K562 (cell line): ENCODE measurements at regions not wholly inside any gene's neighbourhood (a gene's known extent, or its start where the extent isn't known, plus 50 kb on each side); places are given as distances from the start of the nearest gene placed in this dataset.

Experiments used
- ATAC-seq: fragments of 200-7000 bp; cut with Tn5 transposase; 3 replicates; pipeline ENCODE4 v1.9.1; 2020; ENCODE audit warnings: moderate library complexity
- BruUV-seq: library from RNA; stranded (reverse); fragments of 400-500 nt; replicated peaks from 2 replicates; lab custom pipeline; 2021; lab: Mats Ljungman, UMichigan
- CTCF ChIA-PET: fragments of 300-600 bp; formaldehyde crosslinking; extraction: SDS; loops from one replicate; lab custom pipeline; 2021; ENCODE audit warnings: low intra/inter-chr PET ratio; lab: Yijun Ruan, JAX
- POLR2A ChIA-PET: fragments of 300-600, 350-650 bp; sonication (Branson Sonifier 250); formaldehyde crosslinking; extraction: SDS; loops from one replicate; lab custom pipeline; 2021; ENCODE audit warnings: antibody characterized with exemption, inconsistent platforms; lab: Yijun Ruan, JAX
- DNase-seq, 4 experiments: peaks; one replicate each; pipeline versions ENCODE4 v3.0.0 to v3.0.0-alpha.2; 2011 to 2018; ENCODE audit warnings: low spot score in 3 of 4, mixed read lengths in 3 of 4; ENCODE audit errors: extremely low read depth in 1 of 4
- FAIRE-seq: peaks from 2 replicates; lab custom pipeline; 2011; peaks lifted over from hg19 to GRCh38; lab: Jason Lieb, UNC
- H2AFZ ChIP-seq: 2 replicates; pipeline ENCODE4 v1.6.0; 2011; ENCODE audit warnings: low read depth, low read length, control low read depth, inconsistent platforms
- H3K27ac ChIP-seq: fragments of 200-600 bp; 3 replicates; pipeline ENCODE4 v1.8.0; 2011; ENCODE audit warnings: low read depth, mild to moderate bottlenecking, control low read depth, inconsistent platforms, low read length, moderate library complexity, mixed read lengths; ENCODE audit errors: extremely low read depth
- H3K27me3 ChIP-seq, 2 experiments: fragments of 300-600 bp in 1 of 2; 2 replicates in 1 of 2; 3 replicates in 1 of 2; pipeline versions ENCODE4 v1.6.0 to v1.8.0; 2011; ENCODE audit warnings: inconsistent platforms in 2 of 2, low read length in 2 of 2, mild to moderate bottlenecking in 1 of 2, mixed read lengths in 1 of 2, moderate library complexity in 1 of 2; ENCODE audit not compliant: control insufficient read depth in 2 of 2, insufficient read depth in 2 of 2
- H3K36me3 ChIP-seq: fragments of 300-600 bp; 3 replicates; pipeline ENCODE4 v1.8.0; 2011; ENCODE audit warnings: mild to moderate bottlenecking, low read length, inconsistent platforms; ENCODE audit not compliant: control insufficient read depth, insufficient read depth
- H3K4me1 ChIP-seq, 2 experiments: fragments of 200-600 bp in 1 of 2; replicated peaks in 1 of 2; 2 replicates in 1 of 2; 3 replicates in 1 of 2; pipeline versions ENCODE4 v1.5.1 to v1.8.0; 2011; ENCODE audit warnings: inconsistent platforms in 2 of 2, low read length in 2 of 2, mild to moderate bottlenecking in 1 of 2, mixed read lengths in 1 of 2, moderate library complexity in 1 of 2; ENCODE audit not compliant: control insufficient read depth in 2 of 2, insufficient read depth in 2 of 2
- H3K4me2 ChIP-seq: 2 replicates; pipeline ENCODE4 v1.6.1; 2011; ENCODE audit warnings: low read length, control low read depth, inconsistent platforms, mixed read lengths; ENCODE audit not compliant: insufficient read depth
- H3K4me3 ChIP-seq: fragments of 200-600 bp; sonication (generic), shearing (Covaris generic); 2 replicates; pipeline ENCODE4 v1.5.1; 2016; ENCODE audit warnings: control low read depth, inconsistent platforms
- H3K79me2 ChIP-seq: fragments of 200-600 bp; 3 replicates; pipeline ENCODE4 v1.8.0; 2011; ENCODE audit warnings: low read length, inconsistent platforms; ENCODE audit not compliant: control insufficient read depth, insufficient read depth
- H3K9ac ChIP-seq, 2 experiments: 2 replicates each; pipeline versions ENCODE4 v1.6.0 to v1.6.1; 2011; ENCODE audit warnings: low read depth in 2 of 2, low read length in 2 of 2, control low read depth in 1 of 2, inconsistent platforms in 1 of 2, mild to moderate bottlenecking in 1 of 2, mixed read lengths in 1 of 2; ENCODE audit not compliant: insufficient read depth in 1 of 2
- H3K9me1 ChIP-seq: one replicate; pipeline ENCODE4 v1.6.0; 2011; ENCODE audit warnings: inconsistent platforms, mild to moderate bottlenecking, low read length, moderate library complexity; ENCODE audit not compliant: control insufficient read depth, insufficient read depth
- H3K9me3 ChIP-seq: replicated peaks from 2 replicates; pipeline ENCODE4 v1.5.1; 2011; ENCODE audit warnings: low read depth, low read length, inconsistent platforms; ENCODE audit not compliant: control insufficient read depth, insufficient read depth
- H4K20me1 ChIP-seq: replicated peaks from 2 replicates; pipeline ENCODE4 v1.6.1; 2011; ENCODE audit warnings: low read length, inconsistent platforms, mixed read lengths; ENCODE audit not compliant: control insufficient read depth, insufficient read depth
- BMI1 ChIP-seq: fragments of 150-350 bp; IDR thresholded peaks from 2 replicates; pipeline ENCODE4 v1.6.1; 2014; ENCODE audit warnings: low read length
- CBFB ChIP-seq: sonication (generic); formaldehyde crosslinking; IDR thresholded peaks from 2 replicates; pipeline ENCODE4 v1.4.0; 2020; ENCODE audit warnings: mild to moderate bottlenecking, missing genetic modification reagents
- CEBPG ChIP-seq, 3 experiments: fragments of 200-800 bp in 1 of 3; sonication (Bioruptor generic) in 1 of 3; sonication (generic) in 1 of 3; formaldehyde crosslinking in 1 of 3; IDR thresholded peaks in 2 of 3; conservative IDR thresholded peaks in 1 of 3; 2 replicates each; pipeline versions ENCODE4 v1.6.1 to v1.8.0; 2016 to 2022; ENCODE audit warnings: missing compliant biosample characterization in 2 of 3, missing genetic modification characterization in 2 of 3, mild to moderate bottlenecking in 1 of 3, missing genetic modification reagents in 1 of 3
- DACH1 ChIP-seq: fragments of 450-650 bp; IDR thresholded peaks from 2 replicates; pipeline ENCODE4 v1.6.1; 2018; ENCODE audit not compliant: partially characterized antibody
- FOXA1 ChIP-seq: fragments of 450-650 bp; IDR thresholded peaks from 2 replicates; pipeline ENCODE4 v1.6.1; 2016; ENCODE audit warnings: mild to moderate bottlenecking, borderline replicate concordance
- GABPA ChIP-seq: fragments of 200-800 bp; sonication (Bioruptor generic); conservative IDR thresholded peaks from 2 replicates; pipeline ENCODE4 v1.6.1; 2016; ENCODE audit warnings: low read depth, missing genetic modification characterization, missing compliant biosample characterization
- GTF2E2 ChIP-seq: fragments of 200-800 bp; sonication (Bioruptor generic); IDR thresholded peaks from 2 replicates; pipeline ENCODE4 v1.6.1; 2016; ENCODE audit warnings: missing genetic modification characterization, missing compliant biosample characterization
- KAT8 ChIP-seq: fragments of 450-650 bp; IDR thresholded peaks from 2 replicates; pipeline ENCODE4 v1.6.1; 2016; ENCODE audit warnings: low read depth, mild to moderate bottlenecking
- NFE2 ChIP-seq: IDR thresholded peaks from 2 replicates; pipeline ENCODE4 v1.6.1; 2014; ENCODE audit warnings: antibody characterized with exemption, low read depth
- YBX1 ChIP-seq: fragments of 450-650 bp; IDR thresholded peaks from 2 replicates; pipeline ENCODE4 v1.7.1; 2016; ENCODE audit warnings: mild to moderate bottlenecking
- ZFP1 ChIP-seq: fragments of 450-650 bp; formaldehyde crosslinking; IDR thresholded peaks from 2 replicates; pipeline ENCODE4 v1.4.0; 2020; ENCODE audit warnings: mild to moderate bottlenecking, mixed read lengths
- ZNF217 ChIP-seq: sonication (generic); formaldehyde crosslinking; IDR thresholded peaks from 2 replicates; pipeline ENCODE4 v1.8.0; 2022; ENCODE audit warnings: mild to moderate bottlenecking, missing genetic modification reagents
- ZNF764 ChIP-seq: fragments of 250-450 bp; sonication (Bioruptor Pico); IDR thresholded peaks from 2 replicates; pipeline ENCODE4 v1.4.0; 2020; ENCODE audit warnings: low read depth, mild to moderate bottlenecking, moderate library complexity
- in situ Hi-C: fragments of 300-500 bp; cut with MboI; formaldehyde crosslinking; loops from 4 replicates; pipeline ENCODE4 v1.15.0; 2018; ENCODE audit warnings: inconsistent platforms, mixed read lengths
- intact Hi-C: fragments of 100-400 bp; cut with micrococcal nuclease; formaldehyde crosslinking; loops from 2 replicates; pipeline ENCODE4 v1.14.2; 2022
- TF ChIP-seq, protein P1 (sequence below), 2 experiments: fragments of 450-650 bp; IDR thresholded peaks; 2 replicates each; pipeline ENCODE4 v1.6.1; 2016; ENCODE audit warnings: mild to moderate bottlenecking in 2 of 2, borderline replicate concordance in 1 of 2, low read depth in 1 of 2, moderate library complexity in 1 of 2

DNA sequence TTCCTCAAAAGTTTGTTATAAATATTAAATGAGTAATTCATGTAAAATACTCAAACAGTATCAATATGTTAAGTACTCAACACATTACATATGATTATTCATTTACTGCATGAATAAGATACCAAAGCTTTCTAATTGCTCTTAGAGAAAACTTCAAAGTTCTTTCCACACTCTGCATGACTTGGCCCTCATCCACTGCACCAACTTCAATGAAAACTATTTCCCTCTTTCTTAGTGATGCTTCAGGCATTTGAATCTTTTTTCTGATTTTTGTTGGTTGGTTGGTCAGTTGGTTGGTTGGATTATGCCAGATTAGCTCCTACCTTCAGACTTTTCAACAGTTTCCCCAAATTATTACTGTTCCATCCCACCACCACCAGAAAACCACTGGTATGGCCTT, 314.7 kb upstream of the RGMB start:
- Histone ChIP-seq H3K4me3 (no peak overlapping the region), H3K27ac (no peak overlapping the region), H4K20me1 (no peaks in the 10 kb centered on the region), H2AFZ (no peak overlapping the region), H3K27me3 (no peaks in the 10 kb centered on the region), H3K9ac (no peak overlapping the region), H3K79me2 (no peaks in the 10 kb centered on the region), H3K4me1 (no peaks in the 10 kb centered on the region), H3K9me3 (no peaks in the 10 kb centered on the region), H3K36me3 (no peaks in the 10 kb centered on the region), H3K4me2 (no peak overlapping the region), H3K9me1 (no peaks in the 10 kb centered on the region)
- in situ Hi-C loops (no loop called here), intact Hi-C loops (no loop called here)
- no TSS peak for BruUV-seq
- no peak for FAIRE-seq
- no peak for ATAC-seq
- POLR2A ChIA-PET = no interaction called here
- CTCF ChIA-PET = no interaction called here
- no peak for TF ChIP-seq YBX1
- TF ChIP-seq GTF2E2 (tag) = no peak
- no peak for TF ChIP-seq KAT8
- TF ChIP-seq, protein P1, sequence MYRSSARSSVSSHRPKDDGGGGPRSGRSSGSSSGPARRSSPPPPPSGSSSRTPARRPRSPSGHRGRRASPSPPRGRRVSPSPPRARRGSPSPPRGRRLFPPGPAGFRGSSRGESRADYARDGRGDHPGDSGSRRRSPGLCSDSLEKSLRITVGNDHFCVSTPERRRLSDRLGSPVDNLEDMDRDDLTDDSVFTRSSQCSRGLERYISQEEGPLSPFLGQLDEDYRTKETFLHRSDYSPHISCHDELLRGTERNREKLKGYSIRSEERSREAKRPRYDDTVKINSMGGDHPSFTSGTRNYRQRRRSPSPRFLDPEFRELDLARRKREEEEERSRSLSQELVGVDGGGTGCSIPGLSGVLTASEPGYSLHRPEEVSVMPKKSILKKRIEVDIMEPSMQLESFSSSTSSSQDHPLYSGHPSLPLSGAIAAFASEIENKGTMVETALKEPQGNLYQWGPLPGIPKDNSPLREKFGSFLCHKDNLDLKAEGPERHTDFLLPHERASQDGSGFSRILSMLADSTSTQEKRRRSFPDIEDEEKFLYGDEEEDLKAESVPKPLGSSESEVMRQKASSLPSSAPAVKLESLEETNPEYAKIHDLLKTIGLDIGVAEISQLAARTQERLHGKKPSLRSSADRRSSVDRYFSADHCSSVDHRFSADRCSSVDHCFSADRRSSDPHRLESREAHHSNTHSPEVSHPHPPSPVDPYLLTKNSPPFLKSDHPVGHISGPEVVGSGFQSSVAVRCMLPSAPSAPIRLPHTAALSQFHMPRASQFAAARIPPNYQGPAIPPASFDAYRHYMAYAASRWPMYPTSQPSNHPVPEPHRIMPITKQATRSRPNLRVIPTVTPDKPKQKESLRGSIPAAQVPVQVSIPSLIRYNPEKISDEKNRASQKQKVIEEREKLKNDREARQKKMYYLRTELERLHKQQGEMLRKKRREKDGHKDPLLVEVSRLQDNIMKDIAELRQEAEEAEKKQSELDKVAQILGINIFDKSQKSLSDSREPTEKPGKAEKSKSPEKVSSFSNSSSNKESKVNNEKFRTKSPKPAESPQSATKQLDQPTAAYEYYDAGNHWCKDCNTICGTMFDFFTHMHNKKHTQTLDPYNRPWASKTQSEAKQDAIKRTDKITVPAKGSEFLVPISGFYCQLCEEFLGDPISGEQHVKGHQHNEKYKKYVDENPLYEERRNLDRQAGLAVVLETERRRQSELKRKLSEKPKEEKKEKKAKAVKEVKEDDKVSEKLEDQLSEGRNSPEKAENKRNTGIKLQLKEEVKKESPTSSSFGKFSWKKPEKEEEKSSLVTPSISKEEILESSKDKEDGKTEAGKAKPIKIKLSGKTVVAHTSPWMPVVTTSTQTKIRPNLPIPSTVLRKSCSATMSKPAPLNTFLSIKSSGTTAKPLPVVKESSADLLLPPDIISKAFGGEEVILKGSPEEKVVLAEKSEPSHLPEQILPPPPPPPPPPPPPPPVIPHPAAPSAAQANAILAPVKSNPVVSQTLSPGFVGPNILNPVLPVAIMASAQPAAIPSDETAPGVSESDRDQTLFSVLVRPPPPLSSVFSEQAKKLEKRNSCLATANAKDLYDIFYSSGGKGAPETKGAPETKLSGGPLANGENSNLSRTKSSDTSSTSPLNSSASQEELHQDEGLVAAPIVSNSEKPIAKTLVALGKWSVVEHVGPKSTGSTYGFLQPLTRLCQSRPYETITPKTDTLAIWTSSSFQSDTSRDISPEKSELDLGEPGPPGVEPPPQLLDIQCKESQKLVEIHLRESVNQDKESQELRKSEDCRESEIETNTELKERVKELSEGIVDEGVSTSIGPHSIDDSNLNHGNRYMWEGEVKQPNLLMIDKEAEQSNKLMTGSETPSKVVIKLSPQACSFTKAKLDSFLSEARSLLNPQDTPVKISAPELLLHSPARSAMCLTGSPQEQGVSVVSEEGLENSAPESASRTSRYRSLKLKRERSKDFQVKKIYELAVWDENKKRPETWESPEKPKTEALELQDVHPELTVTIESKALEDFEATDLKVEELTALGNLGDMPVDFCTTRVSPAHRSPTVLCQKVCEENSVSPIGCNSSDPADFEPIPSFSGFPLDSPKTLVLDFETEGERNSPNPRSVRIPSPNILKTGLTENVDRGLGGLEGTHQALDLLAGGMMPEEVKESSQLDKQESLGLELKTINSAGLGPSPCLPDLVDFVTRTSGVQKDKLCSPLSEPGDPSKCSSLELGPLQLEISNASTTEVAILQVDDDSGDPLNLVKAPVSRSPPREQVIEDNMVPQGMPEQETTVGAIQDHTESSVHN (IDR thresholded peaks at IDR 0.05; ENCODE audit: borderline replicate concordance in 1 of 2, low read depth in 1 of 2) = no peak
- TF ChIP-seq ZNF764 = no peak
- TF ChIP-seq FOXA1 = no peak
- no peak for TF ChIP-seq GABPA (tag)
- no peak for TF ChIP-seq ZNF217 (CRISPR knock-in tag)
- TF ChIP-seq CBFB (CRISPR knock-in tag) = no peak
- no peak for TF ChIP-seq CEBPG (CRISPR knock-in tag; IDR thresholded peaks at IDR 0.05)
- TF ChIP-seq CEBPG (tag; conservative IDR thresholded peaks at IDR 0.05 in 1 of 2, IDR thresholded peaks at IDR 0.05 in 1 of 2) = no peak
- no peak for TF ChIP-seq BMI1
- TF ChIP-seq DACH1 = no peak
- TF ChIP-seq NFE2 = no peak
- no peak for TF ChIP-seq ZFP1 (CRISPR knock-in tag)
- DNase-seq = no peak
